Fibroblast of mammary gland (primary cell): ENCODE measurements at regions not wholly inside any gene's neighbourhood (a gene's known extent, or its start where the extent isn't known, plus 50 kb on each side); places are given as distances from the start of the nearest gene placed in this dataset.
A peak's percentile ranks its signal among the peaks of the same experiment; 100 is the strongest.

ENCODE experiments used
- DNase-seq: peaks from one replicate; pipeline ENCODE4 v3.0.0-alpha.2; 2010; ENCODE audit warnings: low read depth
- H3K4me3 ChIP-seq: 2 replicates; pipeline ENCODE4 v1.5.1; 2011; ENCODE audit warnings: low read depth, mild to moderate bottlenecking, low read length, moderate library complexity; ENCODE audit not compliant: control insufficient read depth
- TF ChIP-seq, protein P1 (sequence below): conservative IDR thresholded peaks from 2 replicates; pipeline ENCODE4 v1.5.1; 2011; ENCODE audit warnings: low read depth, low read length, inconsistent platforms; ENCODE audit not compliant: control insufficient read depth, insufficient read depth

DNA sequence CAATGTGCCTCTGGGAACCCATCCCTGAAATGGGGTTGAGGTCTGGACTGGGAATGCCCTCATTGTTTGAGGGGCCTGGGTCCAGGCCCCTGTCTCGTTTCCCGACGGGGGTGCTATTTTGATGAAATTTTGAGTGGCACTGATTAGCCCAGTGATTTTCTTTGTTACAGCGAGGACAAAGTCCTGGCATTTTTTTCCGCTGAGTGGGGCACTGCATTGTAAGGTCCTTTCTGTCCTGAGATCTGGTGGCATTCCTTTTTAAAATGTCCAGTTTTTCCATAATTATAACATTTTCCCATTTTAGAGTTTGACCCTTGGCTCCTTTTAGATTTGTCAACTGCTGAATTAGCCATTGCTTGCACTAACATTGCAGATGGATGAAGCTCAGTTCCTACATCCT lies 69.7 kb upstream of the INCENP start:
- no peak for DNase-seq
- H3K4me3 ChIP-seq = no peak overlapping the region
- TF ChIP-seq, protein P1, sequence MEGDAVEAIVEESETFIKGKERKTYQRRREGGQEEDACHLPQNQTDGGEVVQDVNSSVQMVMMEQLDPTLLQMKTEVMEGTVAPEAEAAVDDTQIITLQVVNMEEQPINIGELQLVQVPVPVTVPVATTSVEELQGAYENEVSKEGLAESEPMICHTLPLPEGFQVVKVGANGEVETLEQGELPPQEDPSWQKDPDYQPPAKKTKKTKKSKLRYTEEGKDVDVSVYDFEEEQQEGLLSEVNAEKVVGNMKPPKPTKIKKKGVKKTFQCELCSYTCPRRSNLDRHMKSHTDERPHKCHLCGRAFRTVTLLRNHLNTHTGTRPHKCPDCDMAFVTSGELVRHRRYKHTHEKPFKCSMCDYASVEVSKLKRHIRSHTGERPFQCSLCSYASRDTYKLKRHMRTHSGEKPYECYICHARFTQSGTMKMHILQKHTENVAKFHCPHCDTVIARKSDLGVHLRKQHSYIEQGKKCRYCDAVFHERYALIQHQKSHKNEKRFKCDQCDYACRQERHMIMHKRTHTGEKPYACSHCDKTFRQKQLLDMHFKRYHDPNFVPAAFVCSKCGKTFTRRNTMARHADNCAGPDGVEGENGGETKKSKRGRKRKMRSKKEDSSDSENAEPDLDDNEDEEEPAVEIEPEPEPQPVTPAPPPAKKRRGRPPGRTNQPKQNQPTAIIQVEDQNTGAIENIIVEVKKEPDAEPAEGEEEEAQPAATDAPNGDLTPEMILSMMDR = no peak

DNA sequence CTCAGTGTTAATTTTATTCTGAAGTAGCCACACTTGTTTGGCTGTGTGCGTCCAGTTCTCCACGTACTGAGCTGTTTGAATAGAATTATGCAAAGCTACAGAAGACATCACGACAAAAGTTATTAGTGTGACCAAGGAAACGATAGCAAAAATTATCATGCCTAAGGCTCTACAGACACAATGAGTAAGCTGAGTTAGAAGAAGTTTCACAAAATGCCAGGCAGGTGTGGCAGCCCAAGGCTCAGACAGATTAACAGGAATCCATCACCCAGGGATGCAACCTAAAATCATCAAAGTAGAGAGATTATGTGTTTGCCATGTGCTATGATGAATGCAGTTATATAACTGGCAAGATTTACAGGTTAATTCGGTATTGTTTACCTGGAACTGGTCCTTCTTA lies 73.1 kb upstream of the INCENP start:
- DNase-seq = no peak
- TF ChIP-seq, protein P1 = no peak
- no peak overlapping the region for H3K4me3 ChIP-seq

- TF ChIP-seq, protein P1 = no peak
- H3K4me3 ChIP-seq = no peak overlapping the region
- DNase-seq = peak; percentile 19
Measured at GRCh38 chr11:62048100-62048499, 75.7 kb upstream of the INCENP start.

GRCh38 chr11:62046568-62047100 lies 77.2 kb upstream of the INCENP start:
- no peak overlapping the region for H3K4me3 ChIP-seq
- TF ChIP-seq, protein P1 = no peak
- DNase-seq = no peak

DNA sequence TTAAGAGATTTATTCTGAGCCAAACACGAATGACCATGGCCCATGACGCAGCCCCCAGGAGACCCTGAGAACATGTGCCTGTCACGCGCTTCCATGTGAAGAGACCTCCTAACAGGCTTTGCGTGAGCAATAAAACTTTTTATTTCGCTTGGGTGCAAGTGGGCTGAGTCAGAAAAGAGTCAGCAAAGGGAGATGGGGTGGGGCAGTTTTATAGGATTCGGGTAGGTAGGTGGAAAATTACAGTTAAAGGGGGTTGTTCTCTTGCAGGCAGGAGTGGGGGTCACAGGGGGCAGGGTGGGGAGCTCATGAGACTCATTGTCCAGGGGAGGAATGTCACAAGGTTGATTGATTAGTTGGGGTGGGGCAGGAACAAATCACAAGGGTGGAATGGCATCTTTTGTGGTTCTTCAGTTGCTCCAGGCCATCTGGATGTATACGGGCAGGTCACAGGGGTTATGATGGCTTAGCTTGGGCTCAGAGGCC lies 77.2 kb upstream of the FTH1 start:
- DNase-seq = no peak
- TF ChIP-seq, protein P1 = no peak
- H3K4me3 ChIP-seq = no peak overlapping the region

GRCh38 chr11:62035293-62035692 lies 67.9 kb upstream of the FTH1 start:
- no peak for DNase-seq
- H3K4me3 ChIP-seq = no peak overlapping the region
- TF ChIP-seq, protein P1 = no peak

- DNase-seq = no peak
- TF ChIP-seq, protein P1 = no peak
- no peak overlapping the region for H3K4me3 ChIP-seq
Measured at GRCh38 chr11:62034036-62034338, 66.6 kb upstream of the FTH1 start.
